Immature natural killer cell (primary cell): ENCODE measurements at regions not wholly inside any gene's neighbourhood (a gene's known extent, or its start where the extent isn't known, plus 50 kb on each side); places are given as distances from the start of the nearest gene placed in this dataset.
"Not testable (repeated sequence)": the region's sequence is repeated elsewhere in the genome, so short reads cannot be mapped to it uniquely, and the experiment has no call there.

Experiments
- DNase-seq, 3 donors: peaks; one replicate each; pipeline ENCODE4 v3.0.0; 2022; ENCODE audit warnings: mixed read lengths in 1 of 3
- H3K27ac Mint-ChIP-seq, 6 donors: one replicate each; pipeline ENCODE4 v1.8.0; 2020; ENCODE audit warnings: mixed read lengths in 6 of 6, mild to moderate bottlenecking in 5 of 6, inconsistent platforms in 4 of 6, moderate library complexity in 3 of 6
- H3K27me3 Mint-ChIP-seq, 3 donors: one replicate each; pipeline ENCODE4 v1.8.0; 2020 to 2021; ENCODE audit warnings: low read depth in 3 of 3, mild to moderate bottlenecking in 3 of 3, mixed read lengths in 3 of 3, moderate library complexity in 3 of 3, inconsistent platforms in 1 of 3
- H3K36me3 Mint-ChIP-seq, 3 donors: one replicate each; pipeline ENCODE4 v1.8.0; 2020; ENCODE audit warnings: mixed read lengths in 3 of 3, inconsistent platforms in 2 of 3, mild to moderate bottlenecking in 2 of 3
- H3K4me1 Mint-ChIP-seq, 2 donors: one replicate each; pipeline ENCODE4 v1.8.0; 2020; ENCODE audit warnings: inconsistent platforms in 2 of 2, mild to moderate bottlenecking in 2 of 2, mixed read lengths in 2 of 2, moderate library complexity in 1 of 2
- H3K4me3 Mint-ChIP-seq, 5 donors: one replicate each; pipeline ENCODE4 v1.8.0; 2020; ENCODE audit warnings: mild to moderate bottlenecking in 5 of 5, mixed read lengths in 5 of 5, inconsistent platforms in 3 of 5, moderate library complexity in 3 of 5
- H3K9me3 Mint-ChIP-seq, 6 donors: one replicate each; pipeline ENCODE4 v1.8.0; 2020; ENCODE audit warnings: mild to moderate bottlenecking in 6 of 6, mixed read lengths in 6 of 6, inconsistent platforms in 4 of 6, moderate library complexity in 3 of 6

DNA sequence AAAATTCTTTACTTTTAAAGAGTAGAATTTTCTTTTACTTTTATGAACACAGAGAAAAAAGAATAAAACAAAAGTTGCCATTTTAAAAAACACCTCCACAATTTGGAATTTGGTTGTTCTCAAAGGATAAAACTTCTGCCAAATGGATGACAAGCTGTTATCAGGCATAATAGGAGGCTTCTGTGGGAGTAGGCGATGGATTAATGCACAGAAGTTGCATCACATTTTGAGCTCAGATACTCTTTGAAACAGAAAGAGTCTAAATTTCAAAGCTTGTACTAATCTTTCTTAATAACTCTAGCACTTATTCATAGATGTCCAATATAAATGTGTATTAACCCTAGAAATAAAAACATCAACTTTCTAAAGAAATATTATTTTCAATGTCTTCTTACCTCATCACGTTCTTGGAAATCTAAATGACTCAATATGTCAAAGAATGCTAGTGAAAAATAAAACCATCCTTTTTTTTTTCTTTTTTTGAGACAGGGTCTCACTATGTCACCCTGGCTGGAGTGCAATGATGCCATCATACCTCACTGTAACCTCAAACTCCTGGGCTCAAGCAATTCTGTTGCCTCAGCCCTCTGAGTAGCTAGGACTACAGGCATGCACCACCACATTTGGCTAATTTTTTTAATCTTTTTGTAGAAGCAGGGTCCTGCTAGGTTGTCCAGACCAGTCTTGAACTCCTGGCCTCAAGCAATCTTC, 112.8 kb upstream of the USP25 start:
- DNase-seq, result no peak
- Mint-ChIP-seq H3K36me3 (no peaks in the 10 kb centered on the region), H3K9me3 (no peaks in the 10 kb centered on the region), H3K4me3 (no peak overlapping the region), H3K27me3 (peaks cover 0 to 5% (median 0%) of the 10 kb centered on the region in 3 donors), H3K4me1 (no peaks in the 10 kb centered on the region), H3K27ac (no peak overlapping the region)

- Mint-ChIP-seq H3K4me3 (no peak overlapping the region), H3K9me3 (no peaks in the 10 kb centered on the region), H3K36me3 (no peaks in the 10 kb centered on the region), H3K27me3 (peaks cover 0 to 5% (median 0%) of the 10 kb centered on the region in 3 donors), H3K4me1 (no peaks in the 10 kb centered on the region), H3K27ac (no peak overlapping the region)
- DNase-seq, result no peak
Measured at GRCh38 chr21:15617964-15618363, 111.8 kb upstream of the USP25 start.

GRCh38 chr21:15620892-15621291, 108.9 kb upstream of the USP25 start:
- DNase-seq, result no peak
- peaks cover 0 to 6% (median 1%) of the 10 kb centered on the region in 3 donors for H3K27me3 Mint-ChIP-seq
- no peaks in the 10 kb centered on the region for H3K9me3 Mint-ChIP-seq
- H3K27ac Mint-ChIP-seq, result no peak overlapping the region
- H3K36me3 Mint-ChIP-seq, result no peaks in the 10 kb centered on the region
- no peak overlapping the region for H3K4me3 Mint-ChIP-seq
- H3K4me1 Mint-ChIP-seq, result no peaks in the 10 kb centered on the region

- peaks cover 0 to 7% (median 1%) of the 10 kb centered on the region in 3 donors for H3K27me3 Mint-ChIP-seq
- DNase-seq, result no peak
- no peak overlapping the region for H3K4me3 Mint-ChIP-seq
- no peaks in the 10 kb centered on the region for H3K36me3 Mint-ChIP-seq
- H3K27ac Mint-ChIP-seq, result no peak overlapping the region
- no peaks in the 10 kb centered on the region for H3K9me3 Mint-ChIP-seq
- H3K4me1 Mint-ChIP-seq, result no peaks in the 10 kb centered on the region
Measured at GRCh38 chr21:15624646-15625045, 105.1 kb upstream of the USP25 start.

- H3K9me3 Mint-ChIP-seq, result no peaks in the 10 kb centered on the region
- H3K27me3 Mint-ChIP-seq, result peaks cover 0 to 7% (median 1%) of the 10 kb centered on the region in 3 donors
- no peak overlapping the region for H3K27ac Mint-ChIP-seq
- H3K4me1 Mint-ChIP-seq, result no peaks in the 10 kb centered on the region
- no peaks in the 10 kb centered on the region for H3K36me3 Mint-ChIP-seq
- H3K4me3 Mint-ChIP-seq, result no peak overlapping the region
- DNase-seq, result no peak
Measured at GRCh38 chr21:15625363-15625762, 104.4 kb upstream of the USP25 start.

GRCh38 chr21:15626031-15626430, 103.8 kb upstream of the USP25 start:
- no peaks in the 10 kb centered on the region for H3K4me1 Mint-ChIP-seq
- no peaks in the 10 kb centered on the region for H3K36me3 Mint-ChIP-seq
- H3K27ac Mint-ChIP-seq, result no peak overlapping the region
- H3K9me3 Mint-ChIP-seq, result no peaks in the 10 kb centered on the region
- H3K4me3 Mint-ChIP-seq, result no peak overlapping the region
- H3K27me3 Mint-ChIP-seq, result peaks cover 0 to 7% (median 1%) of the 10 kb centered on the region in 3 donors
- DNase-seq, result no peak

- H3K36me3 Mint-ChIP-seq, result no peaks in the 10 kb centered on the region
- no peaks in the 10 kb centered on the region for H3K4me1 Mint-ChIP-seq
- peaks cover 0 to 7% (median 1%) of the 10 kb centered on the region in 3 donors for H3K27me3 Mint-ChIP-seq
- H3K27ac Mint-ChIP-seq, result no peak overlapping the region
- DNase-seq, result no peak
- no peak overlapping the region for H3K4me3 Mint-ChIP-seq
- no peaks in the 10 kb centered on the region for H3K9me3 Mint-ChIP-seq
Measured at GRCh38 chr21:15627011-15627410, 102.8 kb upstream of the USP25 start.

DNA sequence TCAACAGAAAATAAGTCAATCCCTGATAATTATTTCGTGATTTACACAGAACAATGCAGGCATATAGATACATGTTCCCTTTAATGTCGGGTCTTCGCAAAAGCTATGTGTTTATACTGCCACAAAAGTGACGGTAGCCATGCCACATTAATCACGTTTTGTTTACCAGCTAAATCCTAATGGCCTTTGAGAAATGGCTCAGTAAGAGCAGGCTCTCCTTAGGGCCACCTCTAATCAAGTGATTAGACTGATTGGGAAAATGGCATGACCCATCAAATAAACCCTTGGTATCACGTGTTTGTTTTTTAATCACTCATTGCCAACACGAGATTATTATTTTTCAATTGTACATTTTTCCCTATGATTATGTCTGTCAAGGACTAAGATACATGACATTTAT, 102.0 kb upstream of the USP25 start:
- H3K4me1 Mint-ChIP-seq, result no peaks in the 10 kb centered on the region
- H3K27me3 Mint-ChIP-seq, result peaks cover 0 to 7% (median 1%) of the 10 kb centered on the region in 3 donors
- H3K36me3 Mint-ChIP-seq, result no peaks in the 10 kb centered on the region
- H3K4me3 Mint-ChIP-seq, result no peak overlapping the region
- H3K9me3 Mint-ChIP-seq, result no peaks in the 10 kb centered on the region
- DNase-seq, result no peak
- H3K27ac Mint-ChIP-seq, result no peak overlapping the region

DNA sequence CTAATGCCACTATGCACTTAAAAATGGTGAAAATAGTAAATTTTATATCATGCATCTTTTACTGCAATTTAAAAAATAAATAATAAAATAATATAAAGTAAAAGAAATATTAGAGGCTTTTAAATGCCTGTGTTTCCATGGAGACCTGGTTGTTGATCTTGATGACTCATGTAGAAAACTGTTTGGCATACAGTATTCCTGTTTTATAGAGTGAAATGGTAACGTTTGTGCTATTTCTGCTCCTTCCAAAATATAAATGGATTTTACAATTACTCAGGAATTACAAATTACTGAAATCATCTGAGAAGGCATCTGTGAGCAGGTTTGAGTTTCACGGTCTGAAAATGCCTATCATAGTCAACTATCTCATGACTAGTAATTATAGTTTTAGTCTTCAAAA, 98.4 kb upstream of the USP25 start:
- Mint-ChIP-seq H3K27ac (no peak overlapping the region), H3K36me3 (no peaks in the 10 kb centered on the region), H3K4me3 (no peak overlapping the region), H3K4me1 (no peaks in the 10 kb centered on the region), H3K9me3 (no peaks in the 10 kb centered on the region), H3K27me3 (peaks cover 0 to 5% (median 4%) of the 10 kb centered on the region in 3 donors)
- DNase-seq, result no peak

- H3K4me3 Mint-ChIP-seq, H3K9me3 Mint-ChIP-seq, DNase-seq, H3K4me1 Mint-ChIP-seq, H3K27me3 Mint-ChIP-seq, H3K36me3 Mint-ChIP-seq, H3K27ac Mint-ChIP-seq: not testable (repeated sequence)
Measured at GRCh38 chr21:15634541-15634940, 95.2 kb upstream of the USP25 start.

DNA sequence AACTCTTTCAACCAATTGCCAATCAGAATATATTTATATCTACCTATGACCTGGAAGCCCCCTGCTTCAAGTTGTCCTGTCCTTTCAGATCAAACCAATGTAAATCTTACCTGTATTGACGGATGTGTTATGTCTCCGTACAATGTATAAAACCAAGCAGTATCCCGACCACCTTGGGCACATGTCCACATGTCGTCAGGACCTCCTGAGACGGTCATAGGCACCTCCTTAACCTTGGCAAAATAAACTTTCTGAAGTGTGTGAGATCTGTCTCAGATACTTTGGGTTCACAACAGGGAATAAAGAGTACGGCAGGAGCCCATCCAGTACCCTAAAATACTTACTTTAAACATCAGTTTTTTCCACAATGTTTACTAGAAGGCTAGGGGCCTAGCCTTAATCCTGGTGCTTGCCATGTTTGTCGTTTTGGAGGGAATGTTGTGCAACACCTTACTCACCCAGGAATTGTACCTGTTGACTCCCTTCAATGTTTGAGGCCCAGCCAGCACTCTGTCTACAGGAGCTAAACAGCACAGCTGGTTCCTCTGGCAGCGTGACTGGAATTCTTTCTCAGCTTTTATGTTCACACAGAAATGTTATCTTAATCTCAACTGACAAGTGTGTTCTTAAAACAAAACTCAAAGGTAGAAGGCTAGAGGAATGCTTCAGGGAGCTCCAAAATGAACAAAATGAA, 90.8 kb upstream of the USP25 start:
- Mint-ChIP-seq H3K27me3 (peaks cover 0 to 5% (median 0%) of the 10 kb centered on the region in 3 donors), H3K36me3 (no peaks in the 10 kb centered on the region), H3K4me3 (no peak overlapping the region), H3K27ac (no peak overlapping the region), H3K9me3 (no peaks in the 10 kb centered on the region), H3K4me1 (no peaks in the 10 kb centered on the region)
- no peak for DNase-seq

- not testable (repeated sequence) for H3K27me3 Mint-ChIP-seq, H3K4me1 Mint-ChIP-seq, H3K4me3 Mint-ChIP-seq, H3K36me3 Mint-ChIP-seq, H3K27ac Mint-ChIP-seq, H3K9me3 Mint-ChIP-seq, DNase-seq
Measured at GRCh38 chr21:15640113-15640512, 89.7 kb upstream of the USP25 start.

GRCh38 chr21:15644489-15644888, 85.3 kb upstream of the USP25 start:
- Mint-ChIP-seq H3K4me1 (no peaks in the 10 kb centered on the region), H3K36me3 (no peaks in the 10 kb centered on the region), H3K27ac (no peak overlapping the region), H3K27me3 (peaks cover 0 to 2% (median 0%) of the 10 kb centered on the region in 3 donors), H3K4me3 (no peak overlapping the region), H3K9me3 (no peaks in the 10 kb centered on the region)
- DNase-seq, result no peak

GRCh38 chr21:15645830-15646229, 84.0 kb upstream of the USP25 start:
- Mint-ChIP-seq H3K9me3 (no peaks in the 10 kb centered on the region), H3K4me1 (no peaks in the 10 kb centered on the region), H3K36me3 (no peaks in the 10 kb centered on the region), H3K27ac (no peak overlapping the region), H3K27me3 (peaks cover 0 to 2% (median 0%) of the 10 kb centered on the region in 3 donors), H3K4me3 (no peak overlapping the region)
- DNase-seq, result no peak

- no peak overlapping the region for H3K4me3 Mint-ChIP-seq
- H3K27me3 Mint-ChIP-seq, result peaks cover 0 to 8% (median 0%) of the 10 kb centered on the region in 3 donors
- H3K9me3 Mint-ChIP-seq, result no peaks in the 10 kb centered on the region
- no peaks in the 10 kb centered on the region for H3K36me3 Mint-ChIP-seq
- no peaks in the 10 kb centered on the region for H3K4me1 Mint-ChIP-seq
- no peak overlapping the region for H3K27ac Mint-ChIP-seq
- DNase-seq, result no peak
Measured at GRCh38 chr21:15650735-15651134, 79.0 kb upstream of the USP25 start.
